ENCODE measurements at regions not wholly inside any gene's neighbourhood (a gene's known extent, or its start where the extent isn't known, plus 50 kb on each side); places are given as distances from the start of the nearest gene placed in this dataset.

DNA sequence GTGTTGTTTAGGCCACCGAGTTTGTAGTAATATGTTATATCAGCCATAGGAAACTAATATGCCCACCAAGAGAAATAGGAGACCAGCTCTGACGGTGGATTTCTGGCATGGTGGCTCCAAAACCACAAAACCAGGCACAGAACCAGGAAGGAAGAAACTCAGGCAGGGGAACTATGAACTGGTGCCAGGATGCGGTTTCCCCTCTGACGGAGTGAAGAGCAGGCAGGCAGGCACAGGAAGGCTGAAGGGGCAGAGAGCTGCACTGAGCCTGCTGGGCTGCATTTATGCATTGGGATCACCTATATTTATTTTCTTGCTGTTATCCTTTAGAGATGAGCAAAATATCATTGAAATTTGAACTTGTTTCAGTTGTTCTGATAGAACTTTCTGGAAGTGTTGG lies 479.4 kb downstream of the VRK1 start:
- TF ChIP-seq, protein P1, sequence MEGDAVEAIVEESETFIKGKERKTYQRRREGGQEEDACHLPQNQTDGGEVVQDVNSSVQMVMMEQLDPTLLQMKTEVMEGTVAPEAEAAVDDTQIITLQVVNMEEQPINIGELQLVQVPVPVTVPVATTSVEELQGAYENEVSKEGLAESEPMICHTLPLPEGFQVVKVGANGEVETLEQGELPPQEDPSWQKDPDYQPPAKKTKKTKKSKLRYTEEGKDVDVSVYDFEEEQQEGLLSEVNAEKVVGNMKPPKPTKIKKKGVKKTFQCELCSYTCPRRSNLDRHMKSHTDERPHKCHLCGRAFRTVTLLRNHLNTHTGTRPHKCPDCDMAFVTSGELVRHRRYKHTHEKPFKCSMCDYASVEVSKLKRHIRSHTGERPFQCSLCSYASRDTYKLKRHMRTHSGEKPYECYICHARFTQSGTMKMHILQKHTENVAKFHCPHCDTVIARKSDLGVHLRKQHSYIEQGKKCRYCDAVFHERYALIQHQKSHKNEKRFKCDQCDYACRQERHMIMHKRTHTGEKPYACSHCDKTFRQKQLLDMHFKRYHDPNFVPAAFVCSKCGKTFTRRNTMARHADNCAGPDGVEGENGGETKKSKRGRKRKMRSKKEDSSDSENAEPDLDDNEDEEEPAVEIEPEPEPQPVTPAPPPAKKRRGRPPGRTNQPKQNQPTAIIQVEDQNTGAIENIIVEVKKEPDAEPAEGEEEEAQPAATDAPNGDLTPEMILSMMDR (IDR thresholded peaks at IDR 0.05; ENCODE audit: borderline replicate concordance, control extremely low read depth, extremely low read depth, insufficient read depth, missing control alignments) = no peak
- DNase-seq (ENCODE audit: low spot score) = no peak
- in situ Hi-C loops (cut with MboI; ENCODE audit: low sequenced_read_pairs, unreplicated experiment) = no loop called here

DNA sequence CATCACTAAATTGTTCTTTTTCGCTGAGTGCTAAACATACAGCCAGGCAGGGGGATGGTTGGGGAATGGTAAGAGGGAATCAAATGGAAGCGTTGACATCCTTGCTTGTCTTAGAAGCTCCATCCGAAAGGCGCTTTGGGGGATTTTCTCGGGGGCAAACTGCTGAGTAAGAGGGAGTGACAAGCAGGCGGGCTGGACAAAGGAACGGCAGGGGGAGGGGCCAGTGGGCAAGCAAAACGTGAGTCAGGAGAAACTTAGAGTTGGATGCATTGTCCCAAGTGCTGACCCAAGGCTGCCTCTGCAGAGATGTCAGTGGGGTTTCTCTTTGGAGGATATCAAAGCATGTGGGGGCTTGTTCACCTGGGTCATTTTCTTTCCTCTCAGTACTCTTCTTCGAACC lies 480.5 kb downstream of the VRK1 start:
- TF ChIP-seq, protein P1 (IDR thresholded peaks at IDR 0.05; ENCODE audit: borderline replicate concordance, control extremely low read depth, extremely low read depth, insufficient read depth, missing control alignments) = no peak
- DNase-seq (ENCODE audit: low spot score) = no peak
- in situ Hi-C loops (cut with MboI; ENCODE audit: low sequenced_read_pairs, unreplicated experiment) = no loop called here

DNA sequence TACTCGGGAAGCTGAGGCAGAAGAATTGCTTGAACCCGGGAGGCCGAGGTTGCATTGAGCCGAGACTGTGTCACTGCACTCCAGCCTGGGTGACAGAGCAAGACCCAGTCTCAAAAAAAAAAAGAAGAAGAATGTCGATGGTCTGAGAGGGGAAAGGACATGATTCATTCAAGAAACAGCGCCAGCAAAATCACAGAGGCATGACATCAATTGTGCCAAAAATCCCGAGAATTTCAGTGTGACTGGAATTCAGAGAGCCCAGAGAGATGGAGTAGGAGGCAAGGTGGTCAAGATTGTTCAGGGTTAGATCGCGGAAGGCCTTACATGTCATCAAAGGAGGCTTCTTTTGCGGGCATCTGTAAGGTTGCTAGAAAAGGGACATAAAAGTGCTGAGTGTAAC lies 483.3 kb downstream of the VRK1 start:
- TF ChIP-seq, protein P1 (IDR thresholded peaks at IDR 0.05; ENCODE audit: borderline replicate concordance, control extremely low read depth, extremely low read depth, insufficient read depth, missing control alignments) = no peak
- no peak for DNase-seq (ENCODE audit: low spot score)
- in situ Hi-C loops (cut with MboI; ENCODE audit: low sequenced_read_pairs, unreplicated experiment) = no loop called here

DNA sequence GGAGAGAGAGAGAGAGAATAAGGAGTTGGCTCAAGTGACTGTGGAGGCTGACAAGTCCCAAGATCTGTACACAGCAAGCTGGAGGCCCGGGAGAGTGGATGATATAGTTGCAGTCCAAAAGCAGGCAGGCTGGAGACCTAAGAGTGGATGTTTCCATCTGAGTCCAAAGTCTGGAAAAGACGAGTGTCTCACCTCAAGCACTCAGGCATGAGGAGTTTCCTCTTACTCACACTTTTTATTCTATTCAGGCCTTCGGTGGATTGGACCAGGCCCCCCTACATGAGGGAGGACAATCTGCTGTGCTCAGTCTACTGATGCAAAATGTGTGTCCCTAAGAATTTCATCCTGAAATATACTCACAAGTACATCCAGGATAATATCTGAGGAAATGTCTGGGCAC lies 484.6 kb downstream of the VRK1 start:
- TF ChIP-seq, protein P1 (IDR thresholded peaks at IDR 0.05; ENCODE audit: borderline replicate concordance, control extremely low read depth, extremely low read depth, insufficient read depth, missing control alignments) = no peak
- DNase-seq (ENCODE audit: low spot score) = no peak
- in situ Hi-C loops (cut with MboI; ENCODE audit: low sequenced_read_pairs, unreplicated experiment) = no loop called here

DNA sequence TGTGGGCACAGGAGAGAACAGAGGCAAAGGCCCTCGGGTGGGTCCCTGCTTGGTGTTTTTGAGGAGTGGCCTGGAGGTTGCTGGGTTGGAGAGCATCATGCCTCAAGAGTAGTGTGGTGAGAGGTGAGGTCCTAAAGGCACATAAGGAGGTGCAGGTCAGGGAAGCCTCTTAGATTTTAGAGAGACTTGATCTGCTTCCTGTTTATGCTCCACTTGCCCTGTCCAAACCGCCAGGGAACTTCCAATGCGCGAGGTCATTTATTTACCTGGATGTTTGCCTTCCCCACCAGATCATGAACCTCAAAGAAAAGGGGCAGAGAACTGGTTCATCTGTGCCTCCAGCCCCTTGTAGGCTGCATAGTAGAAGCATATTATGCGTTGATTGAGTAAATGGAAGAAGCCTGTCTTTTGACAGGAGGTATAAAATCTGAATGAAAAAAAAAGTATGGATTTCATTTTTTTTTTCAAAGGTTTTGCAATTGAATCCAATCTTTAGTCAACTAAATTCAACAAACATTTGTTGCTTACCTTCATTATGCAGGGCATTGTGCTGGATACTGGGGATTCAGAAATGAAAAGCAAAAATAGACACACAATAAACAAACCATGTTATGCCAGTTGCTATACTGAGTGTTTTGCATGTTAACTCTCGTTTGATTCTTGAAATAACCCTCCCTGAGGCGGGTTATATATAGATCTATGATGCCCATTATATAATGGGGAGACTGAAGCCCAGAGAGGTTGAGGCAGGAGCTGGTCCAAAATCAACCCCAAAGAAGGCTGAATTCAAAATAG lies 485.2 kb downstream of the VRK1 start:
- in situ Hi-C loops (cut with MboI; ENCODE audit: low sequenced_read_pairs, unreplicated experiment) = no loop called here
- TF ChIP-seq, protein P1 (IDR thresholded peaks at IDR 0.05; ENCODE audit: borderline replicate concordance, control extremely low read depth, extremely low read depth, insufficient read depth, missing control alignments) = no peak
- DNase-seq (ENCODE audit: low spot score) = no peak

DNA sequence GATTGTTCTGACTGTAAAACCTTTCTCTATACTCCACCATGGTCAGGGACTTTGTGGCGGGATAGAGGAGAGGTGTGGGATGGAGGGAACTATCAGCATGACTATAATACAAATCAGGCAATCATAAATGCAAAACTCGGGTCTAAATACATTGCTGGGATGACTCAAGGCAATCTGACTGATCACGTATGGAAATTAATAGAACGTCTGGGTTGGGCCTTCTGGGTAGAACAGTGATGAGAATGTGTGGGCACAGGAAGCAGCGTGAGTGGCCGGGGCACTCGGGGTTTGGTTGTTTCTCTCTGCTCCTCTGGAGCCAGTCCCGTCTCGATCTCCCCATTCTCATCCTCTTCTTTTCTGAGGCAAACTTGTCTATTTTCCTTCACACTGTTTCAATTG lies 485.8 kb downstream of the VRK1 start:
- TF ChIP-seq, protein P1 (IDR thresholded peaks at IDR 0.05; ENCODE audit: borderline replicate concordance, control extremely low read depth, extremely low read depth, insufficient read depth, missing control alignments) = no peak
- in situ Hi-C loops (cut with MboI; ENCODE audit: low sequenced_read_pairs, unreplicated experiment) = no loop called here

More for the DNA sequence above, 485.8 kb downstream of the VRK1 start:
- DNase-seq (ENCODE audit: low spot score) = no peak
